GM12878 (cell line): ENCODE measurements at regions not wholly inside any gene's neighbourhood (a gene's known extent, or its start where the extent isn't known, plus 50 kb on each side); places are given as distances from the start of the nearest gene placed in this dataset.

ENCODE experiments used
- ATAC-seq: fragments of 200-7000 bp; cut with Tn5 transposase; 3 replicates; pipeline ENCODE4 v1.9.1; 2020; ENCODE audit warnings: mild to moderate bottlenecking, moderate library complexity
- BruUV-seq: library from RNA; stranded (reverse); fragments of 400-500 nt; replicated peaks from 2 replicates; lab custom pipeline; 2021; lab: Mats Ljungman, UMichigan
- CTCF ChIA-PET: fragments of 300-600 bp; sonication (Branson Sonifier 250); formaldehyde crosslinking; extraction: SDS; loops from one replicate; lab custom pipeline; 2021; ENCODE audit warnings: inconsistent platforms; lab: Yijun Ruan, JAX
- POLR2A ChIA-PET: fragments of 350-600 bp; formaldehyde crosslinking; extraction: SDS; loops from one replicate; lab custom pipeline; 2021; ENCODE audit warnings: inconsistent platforms; lab: Charles Lee
- RAD21 ChIA-PET: fragments of 300-600 bp; sonication (Branson Sonifier 250); formaldehyde crosslinking; loops from one replicate; lab custom pipeline; 2023; ENCODE audit warnings: antibody characterized with exemption; ENCODE audit not compliant: unreplicated experiment; lab: Charles Lee
- SMC1A ChIA-PET: fragments of 300-600 bp; sonication (Branson Sonifier 250); formaldehyde crosslinking; loops from one replicate; lab custom pipeline; 2023; ENCODE audit not compliant: unreplicated experiment, uncharacterized antibody; lab: Charles Lee
- DNase-seq: peaks from one replicate; pipeline ENCODE4 v3.0.0-alpha.2; 2011; ENCODE audit warnings: low read depth, low spot score
- FAIRE-seq: peaks from 3 replicates; lab custom pipeline; 2011; peaks lifted over from hg19 to GRCh38; lab: Jason Lieb, UNC
- H2AFZ ChIP-seq: 2 replicates; pipeline ENCODE4 v1.6.0; 2011; ENCODE audit warnings: low read depth, low read length, control low read depth; ENCODE audit not compliant: control insufficient read depth
- H3K27ac ChIP-seq: 2 replicates; pipeline ENCODE4 v1.5.1; 2011; ENCODE audit warnings: control low read depth; ENCODE audit not compliant: control insufficient read depth, insufficient read depth
- H3K27me3 ChIP-seq, 2 experiments: replicated peaks in 1 of 2; 2 replicates each; pipeline versions ENCODE4 v1.6.0 to v1.6.1; 2011; ENCODE audit warnings: low read length in 1 of 2; ENCODE audit not compliant: control insufficient read depth in 2 of 2, insufficient read depth in 2 of 2
- H3K36me3 ChIP-seq, 2 experiments: 2 replicates each; pipeline ENCODE4 v1.5.1; 2011; ENCODE audit warnings: low read length in 1 of 2; ENCODE audit not compliant: control insufficient read depth in 2 of 2, insufficient read depth in 2 of 2
- H3K4me1 ChIP-seq: 2 replicates; pipeline ENCODE4 v1.6.1; 2011; ENCODE audit warnings: mild to moderate bottlenecking, low read length, moderate library complexity, mixed read lengths; ENCODE audit not compliant: control insufficient read depth, insufficient read depth
- H3K4me2 ChIP-seq: 2 replicates; pipeline ENCODE4 v1.6.0; 2011; ENCODE audit warnings: control low read depth; ENCODE audit not compliant: control insufficient read depth, insufficient read depth
- H3K4me3 ChIP-seq: fragments of 200-600 bp; sonication (generic); 2 replicates; pipeline ENCODE4 v1.5.1; 2016
- H3K79me2 ChIP-seq: 2 replicates; pipeline ENCODE4 v1.6.0; 2011; ENCODE audit warnings: low read length; ENCODE audit not compliant: control insufficient read depth, insufficient read depth
- H3K9ac ChIP-seq: 2 replicates; pipeline ENCODE4 v1.8.0; 2011; ENCODE audit warnings: low read length, control low read depth, mixed read lengths; ENCODE audit not compliant: control insufficient read depth, insufficient read depth
- H3K9me3 ChIP-seq: replicated peaks from 3 replicates; pipeline ENCODE4 v1.5.1; 2011; ENCODE audit warnings: mild to moderate bottlenecking, low read length; ENCODE audit not compliant: control insufficient read depth, insufficient read depth
- H4K20me1 ChIP-seq: 2 replicates; pipeline ENCODE4 v1.6.0; 2011; ENCODE audit not compliant: control insufficient read depth, insufficient read depth
- BCL11A ChIP-seq: IDR thresholded peaks from 2 replicates; pipeline ENCODE4 v1.6.1; 2011; ENCODE audit warnings: low read depth, low read length
- ESRRA ChIP-seq: IDR thresholded peaks from 2 replicates; pipeline ENCODE4 v1.6.1; 2012; ENCODE audit warnings: mild to moderate bottlenecking, low read length, improper control_type of control experiment
- ETV6 ChIP-seq, 2 experiments: fragments of 450-650 bp in 1 of 2; IDR thresholded peaks in 1 of 2; conservative IDR thresholded peaks in 1 of 2; 2 replicates each; pipeline ENCODE4 v1.6.1; 2014; ENCODE audit warnings: antibody characterized with exemption in 1 of 2, borderline replicate concordance in 1 of 2, low read depth in 1 of 2, mild to moderate bottlenecking in 1 of 2, moderate library complexity in 1 of 2
- EZH2 ChIP-seq: IDR thresholded peaks from 2 replicates; pipeline ENCODE4 v1.6.1; 2012; ENCODE audit warnings: low read depth, mild to moderate bottlenecking, control low read depth, inconsistent platforms, low read length, borderline replicate concordance; ENCODE audit not compliant: control insufficient read depth
- FOXK2 ChIP-seq: fragments of 450-650 bp; IDR thresholded peaks from 2 replicates; pipeline ENCODE4 v1.6.1; 2017; ENCODE audit warnings: mild to moderate bottlenecking, moderate library complexity
- GABPA ChIP-seq: IDR thresholded peaks from 2 replicates; pipeline ENCODE4 v1.6.1; 2014; ENCODE audit warnings: antibody characterized with exemption, low read depth, mild to moderate bottlenecking, inconsistent platforms
- GATAD2B ChIP-seq: fragments of 450-650 bp; conservative IDR thresholded peaks from 2 replicates; pipeline ENCODE4 v1.6.1; 2017; ENCODE audit warnings: low read depth, mild to moderate bottlenecking, moderate library complexity
- HSF1 ChIP-seq: fragments of 150-350 bp; IDR thresholded peaks from 2 replicates; pipeline ENCODE4 v1.6.1; 2014; ENCODE audit warnings: mild to moderate bottlenecking, low read depth, low read length
- MLLT1 ChIP-seq: fragments of 450-650 bp; IDR thresholded peaks from 2 replicates; pipeline ENCODE4 v1.6.1; 2016; ENCODE audit warnings: mild to moderate bottlenecking
- MTA3 ChIP-seq: IDR thresholded peaks from 2 replicates; pipeline ENCODE4 v1.6.1; 2012; ENCODE audit warnings: low read length, inconsistent platforms, borderline replicate concordance
- SMARCA5 ChIP-seq: fragments of 450-650 bp; IDR thresholded peaks from 2 replicates; pipeline ENCODE4 v1.6.1; 2017; ENCODE audit warnings: mild to moderate bottlenecking
- TCF12 ChIP-seq: IDR thresholded peaks from 2 replicates; pipeline ENCODE4 v1.6.1; 2011; ENCODE audit warnings: low read depth, mild to moderate bottlenecking, low read length
- USF2 ChIP-seq: IDR thresholded peaks from 2 replicates; pipeline ENCODE4 v1.6.1; 2011; ENCODE audit warnings: low read depth, low read length, improper control_type of control experiment, borderline replicate concordance
- ZNF384 ChIP-seq: IDR thresholded peaks from 2 replicates; pipeline ENCODE4 v1.6.1; 2012; ENCODE audit warnings: low read depth, mild to moderate bottlenecking, low read length, improper control_type of control experiment, borderline replicate concordance
- WGBS: methylation state at CpG from one replicate; pipeline ENCODE4 v1.1.6; 2016; ENCODE audit warnings: low lambda C conversion rate; ENCODE audit not compliant: insufficient replicate concordance, insufficient coverage; ENCODE audit errors: missing lambda C conversion rate; 5-methylcytosine and 5-hydroxymethylcytosine counted together
- in situ Hi-C: fragments of 300-500 bp; cut with MboI; formaldehyde crosslinking; loops from 9 replicates; pipeline ENCODE4 v1.14.3; 2018; ENCODE audit warnings: mixed read lengths
- intact Hi-C: fragments of 100-400 bp; cut with micrococcal nuclease; formaldehyde crosslinking; loops from one replicate; pipeline ENCODE4 v1.14.2; 2022; ENCODE audit not compliant: unreplicated experiment

- 32% methylated on average over 5 of the region's 5 CpGs for WGBS
- in situ Hi-C loops = no loop called here
- no peak overlapping the region for H3K4me2 ChIP-seq
- no peak for DNase-seq
- no peak overlapping the region for H3K27ac ChIP-seq
- RAD21 ChIA-PET = no interaction called here
- H3K4me1 ChIP-seq = no peaks in the 10 kb centered on the region
- TF ChIP-seq GABPA (no peak), ESRRA (no peak), BCL11A (no peak), MTA3 (no peak), FOXK2 (no peak), USF2 (no peak), GATAD2B (no peak), HSF1 (no peak), TCF12 (no peak), ETV6 (conservative IDR thresholded peaks at IDR 0.05 in 1 of 2, IDR thresholded peaks at IDR 0.05 in 1 of 2; ENCODE audit: borderline replicate concordance in 1 of 2, low read depth in 1 of 2) (no peak), EZH2 (no peak), SMARCA5 (no peak), ZNF384 (no peak), MLLT1 (no peak)
- TF ChIP-seq, all 136 proteins: peak for 0
- no peaks in the 10 kb centered on the region for H3K79me2 ChIP-seq
- no peak overlapping the region for H2AFZ ChIP-seq
- POLR2A ChIA-PET = no interaction called here
- SMC1A ChIA-PET = no interaction called here
- H3K36me3 ChIP-seq = no peaks in the 10 kb centered on the region
- no peaks in the 10 kb centered on the region for H4K20me1 ChIP-seq
- H3K27me3 ChIP-seq = no peaks in the 10 kb centered on the region
- CTCF ChIA-PET = no interaction called here
- BruUV-seq = no TSS peak
- no peaks in the 10 kb centered on the region; the same call in 2 of the 3 replicates for H3K9me3 ChIP-seq
- no peak overlapping the region for H3K9ac ChIP-seq
- intact Hi-C loops = no loop called here
- ATAC-seq = no peak
- no peak for FAIRE-seq
- no peak overlapping the region for H3K4me3 ChIP-seq
Observed at GRCh38 chr22:47817380-47817779, 1054.9 kb downstream of the TBC1D22A start.
